A172 (cell line): ENCODE measurements at regions not wholly inside any gene's neighbourhood (a gene's known extent, or its start where the extent isn't known, plus 50 kb on each side); places are given as distances from the start of the nearest gene placed in this dataset.

ENCODE experiments used
- DNase-seq: peaks from one replicate; pipeline ENCODE4 v3.0.0-alpha.2; 2015; ENCODE audit warnings: low spot score

DNA sequence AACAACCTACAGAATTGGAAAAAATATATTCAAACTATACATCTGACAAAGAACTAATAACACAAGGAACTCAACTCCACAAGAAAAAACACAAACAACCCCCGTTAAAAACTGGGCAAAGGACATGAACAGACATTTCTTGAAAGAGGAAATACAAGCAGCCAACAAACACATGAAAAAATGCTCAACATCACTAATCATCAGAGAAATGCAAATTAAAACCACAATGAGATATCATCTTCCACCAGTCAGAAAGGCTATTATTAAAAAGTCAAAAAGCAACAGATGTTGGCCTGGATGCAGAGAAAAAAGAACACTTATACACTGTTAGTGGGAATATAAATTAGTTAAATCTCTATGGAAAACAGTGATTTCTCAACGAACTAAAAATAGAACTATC, 82.6 kb upstream of the CCDC91 start:
- DNase-seq: no peak

DNA sequence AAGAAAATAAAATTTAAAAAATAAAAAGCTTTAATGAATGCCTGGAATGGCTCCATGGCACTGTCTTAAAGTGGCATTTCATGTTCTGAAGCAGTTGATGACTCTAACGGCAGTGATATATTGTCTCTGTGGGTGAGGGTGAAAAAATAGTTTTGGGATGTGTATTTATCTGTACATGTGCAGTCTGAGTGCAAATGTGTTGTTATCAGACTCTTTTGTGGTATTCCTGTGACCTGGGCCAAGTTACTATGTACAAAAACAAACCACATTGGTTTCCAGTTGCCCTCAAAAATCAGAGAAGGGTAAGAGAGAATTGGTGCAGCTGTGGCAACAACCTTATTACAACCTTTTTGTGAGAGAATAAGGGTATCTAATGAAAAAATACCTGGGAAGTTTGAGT, 81.7 kb upstream of the CCDC91 start:
- peak; percentile 21 for DNase-seq

DNA sequence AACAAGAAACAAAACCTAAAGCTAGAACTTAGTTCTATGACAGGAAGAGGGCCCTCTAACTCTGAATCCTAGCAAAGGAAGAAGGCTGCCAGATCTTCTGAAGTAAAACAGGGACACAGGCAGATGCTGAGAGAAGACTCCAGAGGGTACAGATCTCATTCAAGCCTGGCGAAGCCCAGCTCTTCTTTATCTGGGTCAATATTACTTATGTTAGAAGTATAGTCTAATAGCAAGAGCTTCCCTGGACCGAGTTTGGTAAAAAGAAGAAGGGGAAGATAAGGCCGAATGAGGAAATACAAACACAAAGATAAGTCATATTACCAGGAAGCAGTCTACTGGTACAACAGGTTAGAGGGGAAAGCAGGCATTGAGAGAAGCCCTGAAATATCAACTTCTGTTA, 79.9 kb upstream of the CCDC91 start:
- DNase-seq: no peak

DNA sequence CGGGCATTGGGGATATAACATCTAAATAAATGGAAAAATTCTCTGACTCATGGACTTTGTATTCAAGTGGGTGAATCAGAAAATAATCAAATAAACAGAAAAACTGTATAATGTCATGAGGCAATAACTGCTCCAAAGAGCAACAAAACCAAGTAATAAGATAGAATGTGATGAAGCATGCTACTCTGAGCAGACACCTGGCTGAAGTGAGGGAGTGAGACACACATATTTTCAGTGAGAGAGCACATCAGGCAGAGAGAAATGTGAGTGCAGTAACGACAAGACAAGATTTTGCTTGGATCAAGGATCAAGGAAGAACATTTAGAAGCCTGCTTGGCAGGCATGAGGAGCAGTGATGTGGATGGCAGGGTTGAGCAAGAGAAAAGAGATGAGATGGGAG, 75.8 kb upstream of the CCDC91 start:
- DNase-seq: peak; percentile 30

DNA sequence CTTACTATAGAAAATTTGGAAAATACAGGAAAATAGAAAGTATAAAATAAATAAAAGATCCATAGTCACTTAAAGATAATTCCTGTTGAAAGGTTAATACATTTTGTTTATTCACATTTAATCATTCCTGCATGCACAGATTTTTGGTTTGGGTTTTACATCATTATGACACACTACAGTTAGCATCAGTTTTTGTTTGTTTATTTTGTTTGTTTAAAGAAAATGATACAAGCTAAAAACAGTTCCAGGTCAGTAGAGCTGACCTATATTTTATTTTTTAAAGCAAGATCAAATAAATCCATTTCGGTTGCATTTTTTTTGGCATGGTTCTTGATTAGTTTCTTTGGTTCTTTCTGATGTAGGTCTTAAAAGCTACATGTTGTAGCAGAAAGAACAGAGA, 68.8 kb upstream of the CCDC91 start:
- no peak for DNase-seq

DNA sequence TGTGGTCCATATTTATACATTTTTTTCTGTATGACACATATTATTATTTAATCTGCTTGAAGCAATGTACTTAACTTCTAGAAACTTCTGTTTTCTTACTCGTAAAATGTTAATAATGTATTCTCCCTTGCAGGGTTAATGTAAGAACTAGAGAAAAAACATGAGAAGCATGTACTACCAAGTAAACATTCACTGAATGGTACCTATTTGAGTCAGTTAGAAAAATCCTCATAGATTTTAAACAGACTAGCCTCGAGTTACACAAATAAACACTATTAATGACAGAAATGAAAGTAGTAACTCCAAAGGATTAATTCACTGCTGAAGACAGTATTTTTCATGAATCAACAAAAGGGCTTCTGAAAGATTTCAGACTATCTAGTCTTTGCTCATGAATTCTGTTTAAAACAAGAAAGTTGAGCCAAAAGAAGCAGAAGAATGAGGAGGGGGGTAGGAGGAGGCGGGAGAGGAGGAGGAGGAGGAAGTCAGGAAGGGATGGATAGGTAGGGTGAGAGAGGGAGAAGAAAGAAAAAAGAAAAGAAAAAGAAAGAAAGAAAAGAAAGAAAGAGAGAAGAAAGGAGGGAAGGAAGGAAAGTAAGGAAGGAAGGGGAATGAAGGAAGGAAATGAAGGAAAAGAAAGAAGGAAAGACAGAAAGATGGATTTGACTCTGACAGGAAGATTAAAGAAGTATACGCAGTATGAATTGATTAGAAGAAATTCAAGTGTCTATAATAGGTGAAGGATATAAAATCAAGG, 68.2 kb upstream of the CCDC91 start:
- no peak for DNase-seq

DNA sequence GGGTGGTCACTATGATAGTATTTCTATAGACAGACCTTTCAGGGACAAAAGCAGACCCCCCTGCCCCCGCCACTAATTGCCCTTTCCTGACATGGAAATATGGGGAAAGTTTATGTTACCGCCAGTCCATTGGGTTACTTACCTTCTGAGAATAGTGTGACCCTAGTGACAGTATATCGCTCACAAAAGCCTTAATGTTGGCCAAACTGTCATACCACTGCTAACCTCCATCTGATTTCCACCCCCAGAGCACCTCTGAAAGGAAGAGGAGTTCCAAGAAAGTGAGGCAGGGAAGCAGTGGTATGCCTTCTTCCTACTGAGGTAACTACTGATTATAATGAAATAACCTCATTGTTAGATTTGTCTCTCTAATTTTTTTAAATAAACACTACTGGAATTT, 67.5 kb upstream of the CCDC91 start:
- no peak for DNase-seq

DNA sequence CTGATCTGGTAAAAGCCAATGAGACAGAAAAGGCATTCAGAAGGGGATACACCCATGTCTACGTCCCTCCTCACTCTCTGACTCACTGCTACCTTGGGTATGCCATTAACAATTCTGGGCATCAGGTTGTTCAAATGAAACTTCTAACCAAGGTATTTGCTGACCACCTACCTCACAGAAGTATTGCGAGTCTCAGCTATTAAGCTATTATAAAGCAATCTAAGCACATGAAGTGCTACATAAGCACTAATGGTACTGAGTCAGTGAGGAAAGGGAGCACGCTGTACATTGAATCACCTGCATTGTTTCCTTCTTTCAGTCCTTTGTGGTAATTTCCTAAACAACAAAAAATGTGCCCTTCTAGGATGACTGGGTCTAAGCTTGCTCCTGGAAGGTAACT, 62.8 kb upstream of the CCDC91 start:
- DNase-seq: no peak

DNA sequence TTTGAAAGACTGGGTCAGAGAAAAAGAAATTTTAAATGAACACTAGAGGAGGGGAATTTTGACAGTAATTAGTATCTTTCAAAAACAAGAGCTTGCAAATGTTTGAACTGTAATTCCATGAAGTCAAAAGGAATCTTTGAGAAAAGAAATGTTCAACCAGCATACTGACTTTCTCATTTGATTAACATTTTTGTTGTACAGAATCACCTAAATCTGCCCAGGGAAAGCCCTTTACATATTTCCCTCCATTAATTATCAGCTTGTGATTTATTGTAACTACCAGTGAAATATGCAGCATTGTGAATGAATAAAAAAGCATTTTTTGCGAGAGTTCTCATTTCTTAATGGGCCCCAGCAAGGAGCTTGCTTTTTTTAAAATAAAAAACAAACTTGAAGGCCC, 61.2 kb upstream of the CCDC91 start:
- DNase-seq: no peak

DNA sequence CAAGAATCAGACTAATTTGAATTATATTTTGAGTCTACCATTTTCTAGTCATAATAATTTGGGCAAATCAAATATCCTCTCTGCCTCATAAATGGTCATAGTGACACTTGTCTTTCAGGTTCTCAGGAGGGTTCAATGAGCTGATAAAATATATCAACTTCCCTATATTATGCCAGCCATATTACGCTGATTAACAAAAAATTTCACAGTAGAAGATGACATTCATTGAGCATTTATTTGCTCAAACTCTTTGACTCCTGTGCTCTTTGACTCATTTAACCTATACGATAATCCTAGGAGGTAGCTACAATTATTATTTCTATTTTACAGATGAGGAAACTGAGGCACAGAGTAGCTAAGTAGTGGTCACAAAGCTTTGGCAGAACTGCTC, 60.0 kb upstream of the CCDC91 start:
- no peak for DNase-seq

DNA sequence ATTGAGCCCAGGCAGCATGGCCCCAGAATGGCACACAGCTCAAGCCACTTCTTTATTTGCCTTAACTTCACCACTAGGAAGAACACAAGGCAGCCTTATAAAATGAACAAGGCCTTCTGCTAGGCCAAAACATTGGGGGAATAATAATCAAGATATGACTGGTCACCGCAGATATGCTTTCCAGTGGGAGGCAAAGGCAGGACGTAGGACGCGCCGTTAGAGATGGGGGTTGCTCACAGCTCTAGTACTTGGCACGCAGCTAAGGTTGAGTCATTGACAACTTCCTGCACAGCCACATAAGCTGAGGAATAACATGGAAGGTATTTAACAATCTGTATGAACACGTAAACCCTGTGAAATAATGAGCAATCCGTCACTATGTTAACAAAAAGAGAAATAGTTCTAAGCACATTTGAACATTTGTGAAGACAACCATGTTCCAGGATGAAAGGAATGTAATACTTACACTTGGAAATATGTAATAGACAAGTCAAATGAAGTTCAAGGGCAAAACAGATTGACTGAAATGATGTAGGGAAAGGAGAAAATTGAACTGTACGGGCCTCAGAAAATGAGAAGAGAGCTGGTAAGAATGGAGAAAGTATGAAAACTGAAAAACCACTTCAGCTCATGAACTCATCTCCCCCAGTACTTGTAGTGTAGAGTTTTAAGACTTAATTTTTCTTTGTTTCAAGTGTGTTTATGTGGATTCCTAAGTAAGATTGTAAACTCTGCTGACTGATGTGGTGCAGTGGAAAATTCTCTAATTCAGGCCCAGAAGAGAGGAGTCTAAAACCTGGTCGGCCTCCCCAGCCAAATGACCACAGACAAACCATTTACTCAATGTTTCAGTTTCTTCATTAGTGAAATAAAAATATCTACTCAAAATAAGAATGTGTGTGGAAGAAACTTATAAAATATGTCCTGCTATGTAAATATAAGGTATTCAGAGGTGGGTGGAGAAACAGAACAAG, 59.3 kb upstream of the CCDC91 start:
- peak; percentile 96 for DNase-seq

DNA sequence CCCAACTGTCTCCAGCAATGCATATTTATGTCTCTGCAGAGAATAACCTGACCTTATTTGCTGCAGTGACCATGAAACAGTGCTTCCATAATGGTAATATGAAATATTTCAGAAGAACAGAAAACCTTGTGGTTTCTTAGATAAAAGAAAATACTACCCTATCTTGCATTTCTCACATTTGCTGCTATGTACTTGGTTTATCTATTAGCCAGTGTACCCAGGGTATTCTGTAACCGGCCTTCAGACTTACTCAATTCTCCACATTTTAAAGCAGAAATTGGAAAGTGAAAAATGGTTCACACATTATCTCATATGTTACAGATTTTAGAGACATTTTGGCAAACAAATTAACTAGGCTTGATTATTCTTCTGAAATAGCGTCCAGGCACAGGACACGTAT, 57.9 kb upstream of the CCDC91 start:
- no peak for DNase-seq

DNA sequence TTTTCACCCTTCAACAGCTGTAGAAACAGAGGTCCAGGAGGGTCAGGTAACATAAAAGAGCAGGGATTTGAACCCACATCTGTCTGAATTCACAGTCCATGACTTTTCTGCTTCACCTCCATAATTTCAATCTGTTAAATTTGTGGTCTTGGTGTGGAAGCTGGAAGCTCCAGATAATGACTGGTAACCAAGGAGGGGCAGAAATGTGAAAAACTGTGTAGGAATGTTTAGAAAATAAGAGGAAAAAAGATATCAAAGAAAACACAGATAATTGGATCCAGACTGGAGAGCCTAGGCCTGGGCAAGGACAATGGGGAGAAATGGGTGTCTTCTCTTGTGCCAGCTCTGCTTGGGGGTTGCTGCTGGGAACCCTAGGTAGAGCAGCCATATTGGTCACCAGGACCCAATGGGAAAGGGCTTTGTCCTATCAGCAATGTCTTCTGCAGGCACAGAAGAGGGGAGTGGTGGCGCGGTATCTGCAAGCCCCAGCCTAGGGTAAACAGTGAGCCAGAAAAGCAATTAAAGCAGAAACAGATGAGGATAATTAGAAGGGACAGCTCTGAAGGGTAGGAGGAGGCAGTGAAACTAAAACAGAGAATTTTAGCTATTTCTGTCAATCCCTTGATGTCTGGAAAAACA, 54.3 kb upstream of the CCDC91 start:
- DNase-seq: no peak

DNA sequence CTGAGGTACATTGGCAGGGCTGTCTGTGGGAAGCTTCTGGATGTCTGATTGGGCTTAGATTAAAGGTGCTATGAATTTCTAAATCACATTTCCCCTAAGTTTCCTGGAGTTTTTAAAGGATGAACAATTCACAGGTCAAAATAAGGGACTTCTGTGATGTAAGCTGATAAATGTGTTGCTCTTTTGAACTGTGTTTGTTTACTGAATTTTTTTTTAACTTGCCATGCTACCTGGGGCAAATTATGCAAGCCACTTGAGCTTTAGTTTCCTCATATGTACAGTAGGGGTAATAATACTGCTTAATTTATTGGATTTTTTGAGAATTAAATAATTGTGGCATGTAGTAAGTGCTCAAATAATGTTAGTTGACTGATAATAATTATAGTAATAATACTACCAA, 52.8 kb upstream of the CCDC91 start:
- DNase-seq: no peak

DNA sequence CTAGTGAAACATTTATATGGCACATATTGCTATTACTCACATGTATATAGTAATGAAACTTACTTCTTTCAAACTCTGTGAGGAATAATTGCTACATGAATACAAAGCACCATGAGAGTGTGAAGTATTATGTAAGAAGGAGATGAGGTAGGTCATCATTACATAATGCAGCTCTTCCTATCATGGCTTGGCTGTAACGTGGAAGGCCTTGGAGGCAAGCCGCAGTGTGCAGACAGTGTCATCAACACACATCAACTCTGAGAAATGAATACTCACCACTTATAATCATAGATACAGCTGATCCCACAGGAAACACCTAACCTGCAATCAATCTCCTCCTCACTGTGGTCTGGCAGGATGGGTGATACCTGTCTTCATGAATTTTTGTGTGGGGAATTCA, 49.9 kb upstream of the CCDC91 start:
- no peak for DNase-seq
